ENCODE measurements at regions not wholly inside any gene's neighbourhood (a gene's known extent, or its start where the extent isn't known, plus 50 kb on each side); places are given as distances from the start of the nearest gene placed in this dataset.
A peak's percentile ranks its signal among the peaks of the same experiment; 100 is the strongest.

GRCh38 chr6:71387179-71387578, 98.6 kb downstream of the OGFRL1 start:
- H3K4me1 ChIP-seq (ENCODE audit: control insufficient read depth in 1 of 2, insufficient read depth in 2 of 2, low read length in 2 of 2): peaks cover 0 to 2% of the 10 kb centered on the region in 2 experiments
- no peak overlapping the region for H3K4me2 ChIP-seq (ENCODE audit: low read length)
- no peak overlapping the region for H2BK5ac ChIP-seq (ENCODE audit: low read depth, low read length, poor library complexity)
- H3K27ac ChIP-seq (ENCODE audit: low read depth, low read length): no peak overlapping the region
- no peak overlapping the region for H2AFZ ChIP-seq (ENCODE audit: insufficient read depth, low read length, poor library complexity)
- H4K8ac ChIP-seq (ENCODE audit: low read depth, low read length): no peak overlapping the region
- H2AK5ac ChIP-seq (ENCODE audit: low read length): no peak overlapping the region
- H3K9me3 ChIP-seq (ENCODE audit: insufficient read depth, low read depth, low read length): no peaks in the 10 kb centered on the region
- peaks cover 3 to 4% of the 10 kb centered on the region in 2 experiments for H3K36me3 ChIP-seq (ENCODE audit: control insufficient read depth in 1 of 2, insufficient read depth in 2 of 2, low read length in 2 of 2)
- H2BK12ac ChIP-seq (ENCODE audit: low read length): no peak overlapping the region
- H3K4ac ChIP-seq (ENCODE audit: low read depth, low read length): no peak overlapping the region
- no peak overlapping the region for H3K4me3 ChIP-seq (ENCODE audit: low read depth, low read length)
- no peak for DNase-seq
- no peaks in the 10 kb centered on the region for H3K27me3 ChIP-seq (ENCODE audit: insufficient read depth, low read length)
- no peaks in the 10 kb centered on the region for H3K79me1 ChIP-seq (ENCODE audit: low read length)
- no peak overlapping the region for H3K14ac ChIP-seq (ENCODE audit: low read length)
- no peak overlapping the region for H3K23ac ChIP-seq (ENCODE audit: low read length)
- H2BK120ac ChIP-seq (ENCODE audit: insufficient read depth, low read length, poor library complexity): no peak overlapping the region
- no peak overlapping the region for H4K12ac ChIP-seq (ENCODE audit: low read depth, low read length)
- H3K18ac ChIP-seq (ENCODE audit: low read length): no peak overlapping the region
- no peaks in the 10 kb centered on the region for H3K79me2 ChIP-seq (ENCODE audit: control insufficient read depth, insufficient read depth, low read length, poor library complexity)
- H3K9ac ChIP-seq (ENCODE audit: low read length): no peak overlapping the region
- no peak overlapping the region for H4K91ac ChIP-seq (ENCODE audit: low read depth, low read length)

GRCh38 chr6:71388068-71388744, 99.6 kb downstream of the OGFRL1 start:
- H3K4me3 ChIP-seq (ENCODE audit: low read depth, low read length): no peak overlapping the region
- no peak overlapping the region for H2BK12ac ChIP-seq (ENCODE audit: low read length)
- H3K18ac ChIP-seq (ENCODE audit: low read length): no peak overlapping the region
- no peak overlapping the region for H3K9ac ChIP-seq (ENCODE audit: low read length)
- no peaks in the 10 kb centered on the region for H3K79me1 ChIP-seq (ENCODE audit: low read length)
- no peak overlapping the region for H4K8ac ChIP-seq (ENCODE audit: low read depth, low read length)
- no peak overlapping the region for H3K27ac ChIP-seq (ENCODE audit: low read depth, low read length)
- H3K4me2 ChIP-seq (ENCODE audit: low read length): no peak overlapping the region
- no peak overlapping the region for H2AK5ac ChIP-seq (ENCODE audit: low read length)
- H3K36me3 ChIP-seq (ENCODE audit: control insufficient read depth in 1 of 2, insufficient read depth in 2 of 2, low read length in 2 of 2): peaks cover 3 to 4% of the 10 kb centered on the region in 2 experiments
- no peak overlapping the region for H3K14ac ChIP-seq (ENCODE audit: low read length)
- H3K4ac ChIP-seq (ENCODE audit: low read depth, low read length): no peak overlapping the region
- DNase-seq: no peak
- peak overlapping the region; percentile 40 for H2BK5ac ChIP-seq (ENCODE audit: low read depth, low read length, poor library complexity)
- no peak overlapping the region for H4K91ac ChIP-seq (ENCODE audit: low read depth, low read length)
- H3K4me1 ChIP-seq (ENCODE audit: control insufficient read depth in 1 of 2, insufficient read depth in 2 of 2, low read length in 2 of 2): peaks cover 0 to 2% of the 10 kb centered on the region in 2 experiments
- no peak overlapping the region for H2AFZ ChIP-seq (ENCODE audit: insufficient read depth, low read length, poor library complexity)
- WGBS (ENCODE audit: extremely low coverage, insufficient coverage, insufficient read length): no CpG with 5 or more reads among the region's 1 CpG
- H3K79me2 ChIP-seq (ENCODE audit: control insufficient read depth, insufficient read depth, low read length, poor library complexity): no peaks in the 10 kb centered on the region
- no peak overlapping the region for H3K23ac ChIP-seq (ENCODE audit: low read length)
- H4K12ac ChIP-seq (ENCODE audit: low read depth, low read length): no peak overlapping the region
- no peaks in the 10 kb centered on the region for H3K27me3 ChIP-seq (ENCODE audit: insufficient read depth, low read length)
- H2BK120ac ChIP-seq (ENCODE audit: insufficient read depth, low read length, poor library complexity): no peak overlapping the region
- no peaks in the 10 kb centered on the region for H3K9me3 ChIP-seq (ENCODE audit: insufficient read depth, low read depth, low read length)

GRCh38 chr6:71388856-71389527, 100.4 kb downstream of the OGFRL1 start:
- Histone ChIP-seq H4K91ac (ENCODE audit: low read depth, low read length) (no peak overlapping the region), H2BK5ac (ENCODE audit: low read depth, low read length, poor library complexity) (no peak overlapping the region), H3K4ac (ENCODE audit: low read depth, low read length) (no peak overlapping the region), H3K4me1 (ENCODE audit: control insufficient read depth in 1 of 2, insufficient read depth in 2 of 2, low read length in 2 of 2) (peaks cover 0 to 2% of the 10 kb centered on the region in 2 experiments), H2AFZ (ENCODE audit: insufficient read depth, low read length, poor library complexity) (no peak overlapping the region), H3K9me3 (ENCODE audit: insufficient read depth, low read depth, low read length) (no peaks in the 10 kb centered on the region), H2BK12ac (ENCODE audit: low read length) (peak overlapping the region; percentile 49), H3K79me1 (ENCODE audit: low read length) (no peaks in the 10 kb centered on the region), H3K4me2 (ENCODE audit: low read length) (no peak overlapping the region), H4K12ac (ENCODE audit: low read depth, low read length) (no peak overlapping the region), H3K27ac (ENCODE audit: low read depth, low read length) (no peak overlapping the region), H3K14ac (ENCODE audit: low read length) (no peak overlapping the region), H4K8ac (ENCODE audit: low read depth, low read length) (no peak overlapping the region), H3K4me3 (ENCODE audit: low read depth, low read length) (no peak overlapping the region), H3K18ac (ENCODE audit: low read length) (no peak overlapping the region), H3K79me2 (ENCODE audit: control insufficient read depth, insufficient read depth, low read length, poor library complexity) (no peaks in the 10 kb centered on the region), H3K23ac (ENCODE audit: low read length) (no peak overlapping the region), H2BK120ac (ENCODE audit: insufficient read depth, low read length, poor library complexity) (no peak overlapping the region), H3K9ac (ENCODE audit: low read length) (no peak overlapping the region), H3K27me3 (ENCODE audit: insufficient read depth, low read length) (no peaks in the 10 kb centered on the region), H2AK5ac (ENCODE audit: low read length) (peak overlapping the region; percentile 54), H3K36me3 (ENCODE audit: control insufficient read depth in 1 of 2, insufficient read depth in 2 of 2, low read length in 2 of 2) (peaks cover 0 to 4% of the 10 kb centered on the region in 2 experiments)
- DNase-seq: no peak
- WGBS (ENCODE audit: extremely low coverage, insufficient coverage, insufficient read length): no CpG with 5 or more reads among the region's 4 CpGs

- H3K4me3 ChIP-seq (ENCODE audit: low read depth, low read length): no peak overlapping the region
- no CpG with 5 or more reads among the region's 1 CpG for WGBS (ENCODE audit: extremely low coverage, insufficient coverage, insufficient read length)
Observed at GRCh38 chr6:71391126-71391525, 102.5 kb downstream of the OGFRL1 start.

More at GRCh38 chr6:71391126-71391525, 102.5 kb downstream of the OGFRL1 start:
- Histone ChIP-seq H4K8ac (ENCODE audit: low read depth, low read length) (no peak overlapping the region), H3K79me1 (ENCODE audit: low read length) (no peaks in the 10 kb centered on the region), H3K14ac (ENCODE audit: low read length) (no peak overlapping the region), H3K9me3 (ENCODE audit: insufficient read depth, low read depth, low read length) (no peaks in the 10 kb centered on the region), H2AK5ac (ENCODE audit: low read length) (no peak overlapping the region), H4K12ac (ENCODE audit: low read depth, low read length) (no peak overlapping the region), H2AFZ (ENCODE audit: insufficient read depth, low read length, poor library complexity) (no peak overlapping the region), H4K91ac (ENCODE audit: low read depth, low read length) (no peak overlapping the region), H3K79me2 (ENCODE audit: control insufficient read depth, insufficient read depth, low read length, poor library complexity) (no peaks in the 10 kb centered on the region), H3K4me1 (ENCODE audit: control insufficient read depth in 1 of 2, insufficient read depth in 2 of 2, low read length in 2 of 2) (peaks cover 2% of the 10 kb centered on the region in 2 experiments), H3K4ac (ENCODE audit: low read depth, low read length) (no peak overlapping the region), H2BK120ac (ENCODE audit: insufficient read depth, low read length, poor library complexity) (no peak overlapping the region), H3K9ac (ENCODE audit: low read length) (no peak overlapping the region), H2BK12ac (ENCODE audit: low read length) (no peak overlapping the region), H3K27ac (ENCODE audit: low read depth, low read length) (no peak overlapping the region), H3K27me3 (ENCODE audit: insufficient read depth, low read length) (no peaks in the 10 kb centered on the region), H3K4me2 (ENCODE audit: low read length) (no peak overlapping the region), H3K36me3 (ENCODE audit: control insufficient read depth in 1 of 2, insufficient read depth in 2 of 2, low read length in 2 of 2) (peaks cover 1 to 4% of the 10 kb centered on the region in 2 experiments), H3K18ac (ENCODE audit: low read length) (no peak overlapping the region), H3K23ac (ENCODE audit: low read length) (no peak overlapping the region), H2BK5ac (ENCODE audit: low read depth, low read length, poor library complexity) (no peak overlapping the region)
- DNase-seq: no peak
